Erythroblast (primary cell): ENCODE measurements at regions not wholly inside any gene's neighbourhood (a gene's known extent, or its start where the extent isn't known, plus 50 kb on each side); places are given as distances from the start of the nearest gene placed in this dataset.
"Not testable (repeated sequence)": the region's sequence is repeated elsewhere in the genome, so short reads cannot be mapped to it uniquely, and the experiment has no call there.

Experiments
- GATA1 ChIP-seq: IDR thresholded peaks from 2 replicates; pipeline ENCODE4 v1.6.1; 2011; ENCODE audit warnings: low read depth, mild to moderate bottlenecking, control low read depth, low read length, moderate library complexity
- POLR2A ChIP-seq: IDR thresholded peaks from 2 replicates; pipeline ENCODE4 v1.6.1; 2011; ENCODE audit warnings: mild to moderate bottlenecking, low read length

GRCh38 chr1:143502038-143502437 is 469.7 kb downstream of the FAM72C start:
- TF ChIP-seq POLR2A, GATA1: not testable (repeated sequence)
